ENCODE measurements at regions not wholly inside any gene's neighbourhood (a gene's known extent, or its start where the extent isn't known, plus 50 kb on each side); places are given as distances from the start of the nearest gene placed in this dataset.

DNA sequence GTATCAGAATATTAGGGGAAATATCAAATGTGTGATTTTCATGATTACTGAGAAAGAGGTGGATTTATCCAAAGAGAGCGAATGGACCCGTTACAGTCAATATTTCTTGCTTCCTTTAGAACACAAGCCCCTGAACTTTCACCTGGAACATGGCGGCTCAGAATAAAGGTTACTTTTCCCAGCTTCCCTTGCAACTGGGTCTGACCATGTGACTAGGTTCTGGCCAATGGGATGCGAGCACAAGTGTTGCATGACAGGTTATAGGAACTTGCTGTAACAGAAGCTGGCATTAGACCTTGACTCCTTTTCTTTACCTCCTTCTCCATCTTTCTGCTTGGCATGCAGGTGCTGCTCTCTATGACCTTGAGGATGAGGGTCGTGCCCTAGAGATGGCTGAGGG lies 556.1 kb downstream of the TYW1 start:
- TF ChIP-seq POLR2AphosphoS5 (IDR thresholded peaks at IDR 0.05; ENCODE audit: low read depth, low read length) (no peak), REST (IDR thresholded peaks at IDR 0.05; ENCODE audit: insufficient read depth in 1 of 2, low read depth in 2 of 2, low read length in 2 of 2) (no peak), FOXP2 (optimal IDR thresholded peaks at IDR 0.05; ENCODE audit: borderline replicate concordance, extremely low read depth, extremely low read length, insufficient read depth) (no peak), TAF1 (IDR thresholded peaks at IDR 0.05; ENCODE audit: borderline replicate concordance, insufficient read depth, low read length) (no peak), SIN3A (IDR thresholded peaks at IDR 0.05; ENCODE audit: borderline replicate concordance, insufficient read depth, low read length) (no peak)

- TF ChIP-seq TAF1 (IDR thresholded peaks at IDR 0.05; ENCODE audit: borderline replicate concordance, insufficient read depth, low read length) (no peak), REST (IDR thresholded peaks at IDR 0.05; ENCODE audit: insufficient read depth in 1 of 2, low read depth in 2 of 2, low read length in 2 of 2) (no peak), POLR2AphosphoS5 (IDR thresholded peaks at IDR 0.05; ENCODE audit: low read depth, low read length) (no peak), FOXP2 (optimal IDR thresholded peaks at IDR 0.05; ENCODE audit: borderline replicate concordance, extremely low read depth, extremely low read length, insufficient read depth) (no peak), SIN3A (IDR thresholded peaks at IDR 0.05; ENCODE audit: borderline replicate concordance, insufficient read depth, low read length) (no peak)
Observed at GRCh38 chr7:67553378-67553777, 556.7 kb downstream of the TYW1 start.

DNA sequence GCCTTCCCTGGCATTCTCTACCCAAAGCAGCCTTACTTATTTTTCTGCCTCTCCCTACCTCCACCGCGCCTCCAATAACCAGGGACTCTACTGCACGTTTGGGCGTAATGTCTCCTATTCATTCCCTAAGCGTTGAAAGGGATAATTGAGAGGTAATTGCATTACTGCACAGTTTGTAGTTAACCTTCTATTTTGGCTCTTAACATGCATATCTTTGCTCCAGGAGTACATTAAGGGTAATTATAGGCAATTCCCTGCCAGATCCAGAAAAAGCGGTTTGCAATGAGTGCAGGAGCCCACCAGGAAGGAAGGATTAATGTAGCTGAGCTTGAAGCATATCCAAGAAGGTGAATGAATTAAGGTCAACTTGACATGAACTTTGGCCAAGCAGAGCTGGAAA lies 558.4 kb downstream of the TYW1 start:
- TF ChIP-seq SIN3A (IDR thresholded peaks at IDR 0.05; ENCODE audit: borderline replicate concordance, insufficient read depth, low read length), result no peak

GRCh38 chr7:67564959-67565358 lies 568.3 kb downstream of the TYW1 start:
- TF ChIP-seq FOXP2 (optimal IDR thresholded peaks at IDR 0.05; ENCODE audit: borderline replicate concordance, extremely low read depth, extremely low read length, insufficient read depth) (no peak), TAF1 (IDR thresholded peaks at IDR 0.05; ENCODE audit: borderline replicate concordance, insufficient read depth, low read length) (no peak), REST (IDR thresholded peaks at IDR 0.05; ENCODE audit: insufficient read depth in 1 of 2, low read depth in 2 of 2, low read length in 2 of 2) (no peak), POLR2AphosphoS5 (IDR thresholded peaks at IDR 0.05; ENCODE audit: low read depth, low read length) (no peak)

DNA sequence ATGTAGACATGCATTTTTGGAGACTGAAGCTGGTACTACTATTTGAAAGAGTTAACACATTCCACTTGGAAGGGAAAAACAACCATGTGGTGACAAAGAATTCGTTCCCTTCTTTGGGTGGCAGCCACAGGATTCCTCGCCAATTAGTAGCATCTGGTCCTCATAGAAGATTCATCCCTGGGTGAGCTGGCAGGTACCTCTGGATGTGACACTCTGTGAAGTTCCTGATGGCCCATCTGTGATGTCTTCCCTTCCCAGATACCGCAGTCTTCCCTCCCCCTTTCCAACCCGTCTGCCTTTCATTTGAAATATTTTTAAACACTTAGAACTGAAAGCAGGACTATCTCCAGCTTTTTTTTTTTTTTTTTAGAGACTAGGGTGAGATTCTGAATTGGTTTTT lies 569.5 kb downstream of the TYW1 start:
- no peak for TF ChIP-seq POLR2AphosphoS5 (IDR thresholded peaks at IDR 0.05; ENCODE audit: low read depth, low read length)

DNA sequence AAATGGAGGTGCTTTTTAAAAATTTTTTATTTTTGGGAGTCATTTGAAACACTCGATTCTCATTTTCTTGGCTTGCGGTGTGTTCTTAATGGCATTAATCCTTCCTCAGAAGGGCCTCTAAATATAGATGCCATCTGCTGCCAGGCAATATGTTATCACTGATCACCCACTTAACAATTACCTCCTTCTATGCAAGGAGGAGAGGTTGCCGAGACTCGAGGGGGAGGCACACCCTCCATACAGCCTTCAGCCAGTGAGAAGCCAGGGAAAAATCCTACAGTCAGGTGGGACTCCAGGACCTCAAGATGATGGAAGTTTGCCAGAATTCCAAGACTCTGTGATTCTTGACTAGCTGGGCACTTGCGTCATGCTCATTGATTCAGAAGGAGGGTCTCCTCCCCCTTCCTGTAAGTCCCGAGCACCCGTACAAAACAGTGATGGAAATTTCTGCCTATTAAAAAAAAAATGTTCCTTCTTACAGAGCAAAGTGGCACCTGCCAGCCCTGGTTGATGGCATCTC lies 574.5 kb downstream of the TYW1 start:
- TF ChIP-seq POLR2AphosphoS5 (IDR thresholded peaks at IDR 0.05; ENCODE audit: low read depth, low read length), result no peak
- TF ChIP-seq SIN3A (IDR thresholded peaks at IDR 0.05; ENCODE audit: borderline replicate concordance, insufficient read depth, low read length), result no peak
- no peak for TF ChIP-seq TAF1 (IDR thresholded peaks at IDR 0.05; ENCODE audit: borderline replicate concordance, insufficient read depth, low read length)
- TF ChIP-seq REST (IDR thresholded peaks at IDR 0.05; ENCODE audit: insufficient read depth in 1 of 2, low read depth in 2 of 2, low read length in 2 of 2), result no peak
- TF ChIP-seq FOXP2 (optimal IDR thresholded peaks at IDR 0.05; ENCODE audit: borderline replicate concordance, extremely low read depth, extremely low read length, insufficient read depth), result no peak

All from PFSK-1 (cell line).